Cerebellar nuclear complex (tissue), 1 donor: ENCODE measurements at regions not wholly inside any gene's neighbourhood (a gene's known extent, or its start where the extent isn't known, plus 50 kb on each side); places are given as distances from the start of the nearest gene placed in this dataset.

Source experiments
- DNase-seq, 2 experiments: peaks; one replicate each; lab custom pipeline; 2025; lab: John Stamatoyannopoulos, UW

DNA sequence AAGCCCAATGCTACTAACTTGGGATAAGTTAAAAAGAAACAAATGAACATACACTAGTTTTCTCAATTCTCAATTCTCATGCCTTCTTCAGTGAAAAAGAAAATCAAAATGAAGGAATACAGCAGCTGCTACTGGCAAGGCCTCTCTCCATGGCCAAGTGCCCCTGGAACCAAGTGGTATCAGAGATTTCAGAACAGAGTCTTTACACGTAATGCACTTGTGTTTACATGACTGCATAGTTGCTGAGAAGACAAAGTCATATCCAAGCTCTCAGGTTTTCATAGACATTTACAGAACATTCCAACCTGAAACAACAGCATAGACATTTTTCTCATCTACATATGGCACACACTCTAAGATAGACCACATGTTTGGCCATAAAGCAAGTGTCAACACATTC is 789.9 kb downstream of the CBLN2 start:
- DNase-seq: no peak

DNA sequence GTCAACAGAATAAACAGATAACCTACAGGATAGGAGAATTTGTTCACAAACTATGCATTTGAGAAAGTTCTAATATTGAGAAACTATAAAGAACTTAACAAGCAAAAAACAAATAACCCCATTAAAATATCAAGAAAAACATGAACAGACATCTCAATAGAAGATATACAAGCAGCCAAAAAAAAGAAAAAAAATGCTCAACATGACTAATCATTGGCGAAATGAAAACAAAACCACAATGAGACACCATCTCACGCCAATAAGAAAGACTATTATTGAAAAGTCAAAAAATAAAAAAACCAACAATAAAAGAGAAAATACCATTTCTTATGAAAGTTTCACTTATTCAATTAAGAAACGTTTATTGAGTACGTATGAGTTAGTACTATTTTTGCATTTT is 800.5 kb downstream of the CBLN2 start:
- no peak for DNase-seq

DNA sequence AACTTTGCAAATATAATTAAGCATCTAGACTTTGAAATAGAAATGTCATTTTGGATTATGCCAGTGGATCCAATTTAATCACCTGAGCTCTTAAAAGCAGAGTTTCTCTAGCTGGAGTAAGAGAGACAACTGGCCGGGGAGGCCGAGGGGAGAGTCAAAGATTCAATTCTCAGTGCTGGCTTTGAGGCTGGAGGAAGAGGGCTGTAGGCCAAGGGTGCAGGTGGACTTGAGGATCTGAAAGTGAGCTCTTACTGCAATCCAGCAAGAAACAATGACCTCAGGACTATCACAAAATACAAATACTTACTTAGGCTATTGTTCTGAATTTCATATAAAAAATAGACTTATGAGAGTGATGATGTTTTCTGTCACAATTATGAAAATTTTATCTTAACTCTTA is 814.5 kb downstream of the CBLN2 start:
- no peak for DNase-seq

DNA sequence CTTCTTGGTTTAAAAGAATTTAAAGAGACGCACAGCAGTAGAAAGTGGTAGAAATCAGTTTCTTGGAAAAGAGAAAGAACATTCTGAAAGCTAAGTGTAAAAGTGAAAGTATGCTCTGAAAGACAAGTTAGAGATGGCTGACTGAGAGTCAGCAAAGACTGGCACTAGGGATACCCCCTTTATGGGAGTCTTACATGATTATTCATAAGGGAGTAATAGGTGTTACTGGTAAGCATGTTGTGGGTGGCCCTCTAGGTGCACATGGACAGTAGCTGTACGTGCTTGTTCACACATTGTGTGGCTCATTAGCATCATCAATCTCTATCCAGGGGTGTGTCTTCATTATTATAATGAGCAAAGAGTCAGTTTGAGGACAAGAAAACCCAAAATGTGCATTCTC is 816.2 kb downstream of the CBLN2 start:
- no peak for DNase-seq

DNA sequence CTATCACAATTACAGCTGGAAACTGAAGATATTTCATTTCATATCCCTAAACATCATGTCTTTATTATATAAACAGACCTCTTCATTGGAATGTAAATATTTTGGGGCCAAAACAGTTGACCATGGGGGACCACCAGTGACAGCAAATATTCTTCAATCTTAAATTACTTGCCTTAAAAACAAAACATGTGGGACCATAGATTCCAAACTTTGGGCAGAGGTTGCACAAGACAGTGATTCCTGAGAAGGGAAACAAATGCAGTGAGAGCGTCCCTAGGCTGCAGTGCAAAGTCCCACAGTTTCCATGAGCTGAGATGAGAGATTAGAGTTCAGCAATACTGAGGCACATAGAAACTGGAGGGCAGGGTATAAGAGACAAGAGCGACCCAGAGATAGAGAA is 818.9 kb downstream of the CBLN2 start:
- DNase-seq: no peak

DNA sequence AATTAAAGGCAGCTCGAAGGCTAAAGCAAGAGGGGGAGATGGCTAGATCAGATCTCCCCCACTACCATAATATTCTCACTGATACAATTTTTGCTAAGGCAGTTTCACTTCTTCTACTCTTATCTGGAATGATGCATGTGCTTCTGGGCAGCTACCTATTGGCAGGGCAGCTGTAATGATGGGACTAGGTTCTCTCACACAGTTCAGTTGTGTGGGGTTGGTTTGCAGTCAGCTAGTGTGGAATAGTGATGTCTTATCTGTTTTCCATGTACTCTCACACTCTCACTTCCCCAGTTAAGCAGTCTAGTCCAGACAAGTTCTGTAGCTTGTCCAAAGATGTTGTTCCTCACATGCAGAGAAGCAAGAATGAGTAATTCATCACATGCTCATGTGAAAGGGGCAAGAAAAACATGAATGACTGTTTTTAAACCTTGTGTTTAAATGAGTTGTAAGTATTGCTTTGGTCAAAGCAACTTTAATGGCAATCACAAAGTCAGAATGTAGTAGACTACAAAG is 836.1 kb downstream of the CBLN2 start:
- DNase-seq: no peak

DNA sequence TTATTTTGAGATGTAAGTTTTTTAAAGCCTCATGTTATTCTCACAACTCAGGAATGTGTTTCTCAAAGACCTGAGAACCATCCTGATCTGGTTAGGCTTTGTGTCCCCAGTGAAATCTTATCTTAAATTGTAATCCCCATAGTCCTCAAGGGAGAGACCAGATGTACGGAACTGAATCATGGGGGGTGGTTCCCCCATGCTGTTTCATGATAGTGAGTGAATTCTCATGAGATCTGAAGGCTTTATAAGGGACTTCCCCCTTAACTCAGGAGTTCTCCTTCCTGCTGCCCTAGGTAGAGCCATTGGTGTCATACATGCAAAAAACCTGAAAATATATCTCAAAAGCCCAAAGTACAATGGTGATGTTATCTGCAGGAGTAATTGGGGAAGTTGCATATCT is 836.7 kb downstream of the CBLN2 start:
- DNase-seq: no peak

DNA sequence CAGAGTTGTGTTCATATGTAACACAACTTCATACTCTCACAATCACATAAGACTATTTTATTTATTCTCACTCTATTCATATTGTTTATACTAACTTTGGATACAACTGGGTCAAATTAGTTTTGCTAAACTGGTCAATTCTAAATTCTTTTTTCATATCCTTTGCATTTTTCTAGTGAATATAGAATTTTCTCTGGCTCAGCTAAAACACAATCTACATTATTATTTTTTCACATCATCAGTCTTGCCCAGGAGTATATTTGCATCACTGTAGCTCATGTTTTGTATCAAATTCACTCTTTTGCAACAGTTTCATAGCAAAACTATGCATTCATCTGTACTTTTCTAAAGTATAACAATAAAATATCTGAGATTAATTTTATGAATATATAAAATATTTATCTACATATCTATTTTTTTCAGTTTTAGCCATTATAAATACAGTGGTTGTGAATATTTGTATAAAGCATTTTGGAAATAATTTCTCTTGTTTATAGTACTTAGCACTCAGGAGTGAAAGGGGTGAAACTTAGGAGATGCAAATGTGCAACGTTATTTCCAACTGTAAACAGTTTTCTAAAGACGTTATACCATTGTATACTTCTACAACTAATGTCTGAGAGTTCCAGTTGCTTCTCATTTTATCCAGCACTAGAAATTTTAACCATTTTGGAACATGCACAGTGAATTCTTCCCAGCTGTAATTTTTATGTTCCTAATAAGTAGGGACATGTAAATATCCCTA is 854.6 kb downstream of the CBLN2 start:
- no peak for DNase-seq

DNA sequence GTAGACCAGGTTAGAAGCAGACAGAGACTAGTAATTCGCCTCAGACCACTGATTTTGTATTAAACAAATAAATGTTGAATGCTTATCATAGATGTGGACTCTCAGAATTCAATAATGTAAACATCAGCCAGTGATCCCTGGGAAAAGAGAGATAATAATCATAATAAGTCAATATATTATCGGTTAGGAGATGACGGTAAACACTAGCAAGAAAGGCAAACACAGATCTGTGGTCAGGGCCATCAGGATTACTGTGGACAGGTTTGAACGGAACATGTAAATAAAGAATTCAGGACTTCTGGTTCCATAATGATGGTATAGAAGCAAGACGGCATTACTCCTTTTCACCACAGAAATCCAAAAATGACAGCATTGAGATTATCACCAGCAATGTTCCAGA is 861.6 kb downstream of the CBLN2 start:
- no peak for DNase-seq

DNA sequence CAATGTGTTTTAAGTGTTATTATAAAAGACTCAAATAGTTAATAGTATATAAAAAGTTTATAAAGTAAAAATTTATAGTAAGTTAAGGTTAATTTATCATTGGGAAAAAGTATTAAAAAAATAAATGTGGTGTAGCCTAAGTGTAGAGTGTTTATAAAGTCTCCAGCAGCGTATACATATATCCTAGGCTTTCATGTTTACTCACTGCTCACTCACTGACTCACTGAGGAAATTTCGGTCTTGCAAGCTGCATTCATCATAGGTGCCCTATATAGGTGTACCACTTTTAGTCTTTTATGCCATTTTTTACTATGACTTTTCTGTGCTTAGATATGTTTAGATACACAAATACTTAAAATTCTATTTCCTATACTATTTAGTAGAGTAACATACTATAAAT is 866.0 kb downstream of the CBLN2 start:
- no peak for DNase-seq

DNA sequence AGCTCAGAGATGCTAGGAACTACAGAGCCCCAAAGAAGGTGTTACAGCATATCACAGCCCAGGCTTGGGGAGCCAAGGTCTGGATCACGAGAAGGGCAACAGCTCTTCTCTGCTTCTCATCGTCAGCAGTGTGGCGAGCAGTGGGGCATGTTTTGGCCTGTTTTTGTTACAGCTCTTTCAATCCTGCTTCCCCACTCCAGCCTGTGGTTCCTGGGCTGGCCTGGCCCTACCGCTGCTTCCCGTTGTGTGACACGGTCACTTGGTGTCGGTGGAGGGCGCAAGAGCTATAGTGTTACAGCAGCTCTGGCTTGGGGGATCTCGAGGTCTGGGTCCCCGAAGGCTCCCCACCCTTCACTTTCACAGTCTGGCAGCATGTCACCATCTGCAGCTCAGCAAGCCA is 870.2 kb downstream of the CBLN2 start:
- no peak for DNase-seq

DNA sequence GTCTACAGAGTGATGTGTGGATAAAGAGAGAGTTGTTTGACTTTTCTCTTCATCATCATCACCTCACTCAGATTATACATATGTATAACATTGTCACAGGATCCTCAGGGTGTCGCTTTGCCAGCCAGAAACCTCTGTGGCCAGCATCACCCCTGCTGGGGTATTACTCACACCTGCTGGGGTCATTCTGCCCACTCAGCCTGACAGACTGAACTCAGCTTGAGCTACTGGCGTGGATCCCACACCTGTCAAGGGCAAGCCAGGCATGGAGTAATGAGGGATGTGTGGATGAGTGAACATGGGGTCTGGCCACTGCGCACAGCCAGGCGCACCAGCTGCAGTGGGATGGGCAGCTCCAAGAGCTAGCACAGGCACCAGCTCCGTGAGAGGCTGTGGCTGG is 870.6 kb downstream of the CBLN2 start:
- no peak for DNase-seq

DNA sequence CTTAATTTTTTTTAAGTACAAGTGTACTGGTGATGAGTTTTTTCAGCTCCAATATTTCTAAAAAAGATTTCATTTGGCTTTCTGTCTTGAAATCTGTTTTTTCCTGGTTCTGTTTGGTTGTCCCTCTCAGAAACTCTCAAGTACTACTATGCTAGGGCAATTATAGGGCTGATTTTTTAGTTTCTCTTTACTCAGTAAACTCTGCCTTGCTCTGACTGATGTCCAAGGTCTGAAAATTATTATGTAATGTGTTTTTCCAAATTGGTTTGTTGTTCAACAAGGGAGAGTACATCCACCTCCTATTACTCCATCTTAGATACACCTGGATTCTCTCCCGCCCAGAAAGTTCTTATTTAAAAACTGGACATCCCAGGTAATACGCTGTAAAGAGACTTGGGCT is 877.7 kb downstream of the CBLN2 start:
- no peak for DNase-seq

DNA sequence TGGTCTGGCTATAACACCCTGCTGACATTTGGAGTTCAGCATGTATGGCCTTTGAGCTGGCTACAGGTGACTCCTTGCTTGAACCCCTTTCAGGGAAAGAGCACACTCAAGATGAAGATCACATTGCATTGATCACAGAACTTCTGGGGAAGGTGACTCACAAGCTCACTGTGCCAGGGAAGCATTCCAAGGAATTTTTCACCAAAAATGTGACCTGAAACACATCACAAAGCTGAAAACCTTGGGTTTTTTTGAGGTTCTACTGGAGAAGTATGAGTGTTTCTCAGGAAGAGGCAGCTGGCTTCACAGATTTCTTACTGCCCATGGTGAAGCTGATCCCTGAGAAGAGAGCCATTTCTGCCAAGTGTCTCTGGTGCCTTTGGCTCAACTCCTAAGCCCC is 879.0 kb downstream of the CBLN2 start:
- no peak for DNase-seq

DNA sequence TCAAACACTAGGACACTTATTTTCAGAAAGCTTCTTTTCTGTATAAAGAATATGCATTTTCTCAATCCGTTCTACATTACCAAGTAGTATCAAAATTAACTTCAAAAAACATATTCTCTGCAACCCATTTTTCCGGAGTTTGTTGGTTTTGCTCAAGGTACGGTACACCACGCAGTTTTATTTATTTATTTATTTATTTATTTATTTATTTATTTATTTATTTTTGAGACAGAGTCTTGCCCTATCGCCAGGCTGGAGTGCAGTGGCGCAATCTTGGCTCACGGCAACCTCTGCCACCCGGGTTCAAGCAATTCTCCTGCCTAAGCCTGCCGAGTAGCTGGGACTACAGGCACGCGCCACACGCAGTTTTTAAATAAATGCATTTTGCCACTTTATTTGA is 900.3 kb downstream of the CBLN2 start:
- no peak for DNase-seq

DNA sequence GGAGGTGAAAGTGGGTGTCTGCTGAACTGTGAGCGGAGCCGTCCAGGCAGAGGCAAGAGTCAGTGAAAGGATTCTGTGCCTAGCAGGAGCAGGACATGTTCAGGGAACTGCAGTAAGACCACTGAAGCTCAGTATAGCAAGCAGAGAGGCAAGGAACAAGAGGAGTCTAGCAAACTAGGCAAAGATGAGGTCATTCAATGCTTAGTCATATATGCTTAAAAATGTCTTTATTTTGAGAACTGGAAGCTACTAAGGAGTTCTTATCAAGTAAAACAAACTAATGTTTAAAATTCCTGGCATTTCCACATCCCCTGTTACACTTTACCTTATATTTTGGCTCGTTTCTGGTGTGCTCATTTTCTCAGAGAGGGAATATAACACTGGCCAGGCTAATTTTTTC is 913.4 kb downstream of the CBLN2 start:
- no peak for DNase-seq

DNA sequence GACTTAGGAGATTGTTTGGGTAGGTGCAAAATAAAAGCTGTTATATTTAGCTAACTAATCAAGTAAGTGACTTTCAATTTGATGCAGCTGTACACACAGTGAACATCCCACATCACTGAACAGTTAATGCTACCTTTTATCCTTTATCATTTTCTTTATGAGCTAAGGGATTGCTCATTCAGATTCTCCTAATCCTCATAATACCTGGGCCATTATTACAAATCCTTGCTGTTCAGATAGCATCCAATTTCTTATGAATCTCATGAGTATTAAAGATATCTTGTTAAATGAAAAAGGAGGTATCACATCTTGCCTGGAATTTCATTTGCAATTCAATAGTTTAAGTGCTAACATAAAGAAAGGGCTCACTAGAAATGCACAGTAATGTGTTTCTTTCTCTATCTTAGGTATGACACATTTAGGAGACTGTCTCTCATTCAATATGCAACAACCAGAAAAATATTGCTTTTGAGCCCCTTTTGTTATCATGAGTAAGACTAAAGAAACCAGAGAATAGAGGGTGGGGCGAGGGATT is 918.5 kb downstream of the CBLN2 start:
- no peak for DNase-seq

DNA sequence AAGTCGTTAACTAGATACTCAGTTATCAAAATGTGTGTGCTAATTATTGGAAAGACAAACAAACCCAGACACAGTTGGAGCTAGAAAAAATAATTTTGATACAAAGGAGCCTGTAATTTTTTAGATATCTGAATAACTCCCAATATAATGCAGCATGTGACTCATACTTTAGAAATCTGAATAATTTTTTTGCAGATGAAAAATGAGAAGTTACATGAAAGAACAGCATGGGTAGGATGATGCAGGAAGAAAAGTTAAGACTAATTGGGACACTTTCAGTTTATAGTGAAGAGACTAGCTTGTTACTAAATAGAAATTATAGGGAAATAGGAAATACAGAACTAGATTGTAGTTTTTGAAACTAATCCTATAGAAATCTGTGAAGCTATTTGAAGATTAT is 945.8 kb downstream of the CBLN2 start:
- DNase-seq: no peak

DNA sequence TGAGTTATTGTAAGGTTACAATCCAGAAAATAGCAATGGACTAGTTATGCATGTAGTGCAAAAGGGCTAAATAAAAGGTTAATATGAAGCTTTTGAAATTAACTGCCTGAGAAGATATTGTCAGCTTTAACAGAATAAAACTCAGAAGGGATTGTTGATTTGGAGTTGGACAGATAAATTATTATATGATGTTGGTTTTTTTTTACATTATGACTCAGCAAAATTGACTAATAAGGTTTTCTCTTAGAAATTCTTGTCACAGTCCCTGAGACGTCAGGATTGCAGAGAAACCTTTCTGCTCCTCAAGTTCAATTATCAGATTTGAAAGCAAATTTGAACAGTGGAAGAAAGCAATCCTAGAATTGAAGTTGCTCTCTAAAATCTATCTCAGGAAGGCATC is 946.9 kb downstream of the CBLN2 start:
- no peak for DNase-seq

DNA sequence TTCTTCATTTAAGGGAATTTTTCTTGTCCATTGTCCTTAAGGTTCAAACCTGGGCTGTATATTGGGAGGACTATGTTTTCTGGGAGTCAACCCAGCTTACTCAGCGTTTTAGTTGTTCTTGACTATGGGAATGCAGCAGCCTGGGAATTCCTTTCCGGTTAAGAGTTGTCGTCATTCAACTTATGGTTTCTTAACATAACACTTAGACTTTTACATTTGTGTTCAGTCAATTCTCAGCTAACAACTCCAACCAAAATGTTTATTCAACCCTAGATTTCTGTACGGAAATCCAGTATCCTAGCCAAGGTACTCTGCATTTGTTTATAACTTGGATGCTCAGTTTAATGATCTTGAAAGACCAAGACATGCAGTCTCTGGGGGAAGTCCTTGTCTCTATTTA is 960.9 kb downstream of the CBLN2 start:
- DNase-seq: no peak

DNA sequence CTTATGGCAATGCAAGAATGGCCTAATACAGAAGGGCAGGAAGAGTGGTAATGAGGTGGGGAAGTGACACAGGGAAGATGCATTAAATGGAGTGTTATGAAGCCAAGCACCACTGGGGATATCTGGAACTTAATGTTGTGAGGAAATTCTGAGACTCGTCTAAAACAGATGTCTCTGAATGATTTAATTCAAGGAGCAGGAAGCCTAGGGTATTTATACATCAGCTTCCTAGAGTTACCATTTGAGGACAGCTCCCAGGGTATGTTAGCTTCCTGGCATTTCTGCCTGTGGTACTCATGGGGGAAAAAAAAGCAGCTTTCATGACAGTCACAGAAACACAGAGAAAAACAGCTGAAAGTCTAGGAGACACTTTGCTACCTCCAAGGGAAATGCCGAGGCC is 989.5 kb downstream of the CBLN2 start:
- no peak for DNase-seq

DNA sequence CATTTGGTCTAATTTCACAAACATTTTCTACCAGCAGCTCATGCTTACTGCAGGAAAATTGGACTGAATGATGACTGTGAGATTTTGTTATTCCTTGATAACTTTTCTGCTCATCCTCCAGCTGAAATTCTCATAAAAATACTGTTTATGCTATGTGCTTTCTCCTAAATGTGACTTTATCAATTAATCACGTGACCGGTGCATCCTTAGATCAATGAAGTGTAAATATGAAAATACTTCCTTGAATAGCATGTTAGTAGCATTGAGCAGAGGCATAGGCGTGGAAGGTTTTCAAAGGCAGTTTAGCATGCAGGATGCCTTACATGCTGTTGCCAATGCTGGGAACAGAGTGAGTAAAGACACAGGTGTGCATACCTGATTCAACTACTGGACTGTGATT is 1002.5 kb downstream of the CBLN2 start:
- DNase-seq: no peak

DNA sequence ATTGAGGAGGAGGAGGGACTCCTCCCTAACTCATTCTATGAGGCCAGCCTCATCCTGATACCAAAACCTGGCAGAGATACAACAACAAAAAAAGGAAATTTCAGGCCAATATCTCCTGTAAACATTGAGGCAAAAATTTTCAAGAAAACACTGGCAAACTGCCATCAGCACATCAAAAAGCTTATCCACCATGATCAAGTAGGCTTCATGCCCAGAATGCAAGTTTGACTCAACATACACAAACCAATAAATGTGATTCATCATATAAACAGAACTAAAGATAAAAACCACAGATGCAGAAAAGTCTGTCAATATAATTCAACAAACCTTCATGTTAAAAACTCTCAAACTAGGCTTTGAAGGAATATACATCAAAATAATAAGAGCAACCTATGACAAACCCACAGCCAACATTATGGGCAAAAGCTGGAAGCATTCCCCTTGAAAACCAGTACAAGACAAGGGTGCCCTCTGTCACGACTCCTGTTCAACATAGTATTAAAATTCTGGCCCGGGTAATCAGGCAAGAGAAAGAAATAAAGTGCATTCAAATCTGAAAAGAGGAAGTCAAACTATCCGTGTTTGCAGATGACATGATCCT is 1014.3 kb downstream of the CBLN2 start:
- DNase-seq: no peak
